WTC11 (cell line): ENCODE measurements at regions not wholly inside any gene's neighbourhood (a gene's known extent, or its start where the extent isn't known, plus 50 kb on each side); places are given as distances from the start of the nearest gene placed in this dataset.

Experiments
- ATAC-seq: fragments of 200-7000 bp; cut with Tn5 transposase; 2 replicates; pipeline ENCODE4 v1.10.0; 2021; ENCODE audit warnings: mild to moderate bottlenecking, moderate library complexity
- CTCF ChIA-PET: fragments of 300-600 bp; sonication (Branson Sonifier 250); formaldehyde crosslinking; loops from one replicate; lab custom pipeline; 2021; ENCODE audit warnings: antibody characterized with exemption; lab: Charles Lee
- POLR2A ChIA-PET: fragments of 350-600 bp; sonication (Branson Sonifier 250); formaldehyde crosslinking; loops from one replicate; lab custom pipeline; 2021; ENCODE audit warnings: antibody characterized with exemption; lab: Charles Lee
- DNase-seq: peaks from one replicate; pipeline ENCODE4 v3.0.0; 2021; ENCODE audit warnings: low spot score
- H3K27ac Mint-ChIP-seq: 2 replicates; pipeline ENCODE4 v1.8.0; 2021; ENCODE audit warnings: mixed read lengths
- H3K27me3 Mint-ChIP-seq: 2 replicates; pipeline ENCODE4 v1.8.0; 2021; ENCODE audit warnings: low read depth, mild to moderate bottlenecking, moderate library complexity, mixed read lengths
- H3K36me3 Mint-ChIP-seq: 2 replicates; pipeline ENCODE4 v1.8.0; 2021; ENCODE audit warnings: mixed read lengths
- H3K4me1 Mint-ChIP-seq: 2 replicates; pipeline ENCODE4 v1.8.0; 2022; ENCODE audit warnings: mixed read lengths
- H3K4me3 Mint-ChIP-seq: 2 replicates; pipeline ENCODE4 v1.8.0; 2021; ENCODE audit warnings: mild to moderate bottlenecking, moderate library complexity, mixed read lengths
- H3K9me3 Mint-ChIP-seq: 2 replicates; pipeline ENCODE4 v1.8.0; 2021; ENCODE audit warnings: mixed read lengths
- ATF2 ChIP-seq: sonication (generic); formaldehyde crosslinking; IDR thresholded peaks from 2 replicates; pipeline ENCODE4 v1.8.1; 2022; ENCODE audit warnings: low read depth, missing genetic modification reagents, borderline replicate concordance
- CTCF ChIP-seq: fragments of 200-600 bp; IDR thresholded peaks from 2 replicates; pipeline ENCODE4 v1.8.0; 2022; ENCODE audit warnings: antibody characterized with exemption
- E2F1 ChIP-seq: sonication (generic); formaldehyde crosslinking; IDR thresholded peaks from 2 replicates; pipeline ENCODE4 v1.8.0; 2022; ENCODE audit warnings: mild to moderate bottlenecking, missing genetic modification reagents
- FOXJ3 ChIP-seq: sonication (generic); formaldehyde crosslinking; IDR thresholded peaks from 2 replicates; pipeline ENCODE4 v1.9.0; 2021; ENCODE audit warnings: missing genetic modification reagents, mild to moderate bottlenecking, borderline replicate concordance
- NFYB ChIP-seq: sonication (generic); formaldehyde crosslinking; conservative IDR thresholded peaks from 2 replicates; pipeline ENCODE4 v1.8.0; 2022; ENCODE audit warnings: low read depth, missing genetic modification reagents
- OVOL2 ChIP-seq: fragments of 250-450 bp; sonication (Bioruptor Pico); IDR thresholded peaks from 2 replicates; pipeline ENCODE4 v1.9.0; 2021; ENCODE audit warnings: mild to moderate bottlenecking, borderline replicate concordance
- PRRX2 ChIP-seq: fragments of 250-450 bp; sonication (Bioruptor Pico); IDR thresholded peaks from 2 replicates; pipeline ENCODE4 v1.8.0; 2021; ENCODE audit warnings: mild to moderate bottlenecking
- RORB ChIP-seq: fragments of 250-450 bp; sonication (Bioruptor Pico); IDR thresholded peaks from 2 replicates; pipeline ENCODE4 v1.9.0; 2021; ENCODE audit warnings: mild to moderate bottlenecking
- SMAD3 ChIP-seq: sonication (generic); formaldehyde crosslinking; IDR thresholded peaks from 2 replicates; pipeline ENCODE4 v1.8.0; 2022; ENCODE audit warnings: missing genetic modification reagents, mild to moderate bottlenecking, borderline replicate concordance
- SMAD4 ChIP-seq: sonication (generic); formaldehyde crosslinking; IDR thresholded peaks from 2 replicates; pipeline ENCODE4 v1.8.0; 2022; ENCODE audit warnings: mild to moderate bottlenecking, missing genetic modification reagents
- ZNF138 ChIP-seq: sonication (generic); formaldehyde crosslinking; conservative IDR thresholded peaks from 2 replicates; pipeline ENCODE4 v1.8.1; 2022; ENCODE audit warnings: mild to moderate bottlenecking, moderate library complexity, missing genetic modification reagents
- ZNF263 ChIP-seq: sonication (generic); formaldehyde crosslinking; IDR thresholded peaks from 2 replicates; pipeline ENCODE4 v1.8.1; 2022; ENCODE audit warnings: low read depth, mild to moderate bottlenecking, moderate library complexity, missing genetic modification reagents
- ZSCAN18 ChIP-seq: fragments of 250-450 bp; sonication (Bioruptor Pico); IDR thresholded peaks from 2 replicates; pipeline ENCODE4 v2.1.2; 2022; ENCODE audit warnings: mild to moderate bottlenecking, moderate library complexity
- TF ChIP-seq, protein P1 (sequence below): sonication (generic); formaldehyde crosslinking; IDR thresholded peaks from 2 replicates; pipeline ENCODE4 v1.8.0; 2023; ENCODE audit warnings: missing genetic modification reagents
- TF ChIP-seq, protein P2 (sequence below): fragments of 250-450 bp; sonication (Bioruptor Pico); IDR thresholded peaks from 2 replicates; pipeline ENCODE4 v1.9.0; 2021; ENCODE audit warnings: mild to moderate bottlenecking, borderline replicate concordance

- ATAC-seq (no peak), DNase-seq (no peak)
- no peak overlapping the region for H3K4me3 Mint-ChIP-seq
- no peak for TF ChIP-seq RORB (CRISPR knock-in tag)
- TF ChIP-seq SMAD4 (CRISPR knock-in tag): no peak
- no peak for TF ChIP-seq ZNF263
- TF ChIP-seq FOXJ3 (CRISPR knock-in tag): no peak
- no peak for TF ChIP-seq OVOL2 (CRISPR knock-in tag)
- no peak for TF ChIP-seq SMAD3
- TF ChIP-seq, protein P1, sequence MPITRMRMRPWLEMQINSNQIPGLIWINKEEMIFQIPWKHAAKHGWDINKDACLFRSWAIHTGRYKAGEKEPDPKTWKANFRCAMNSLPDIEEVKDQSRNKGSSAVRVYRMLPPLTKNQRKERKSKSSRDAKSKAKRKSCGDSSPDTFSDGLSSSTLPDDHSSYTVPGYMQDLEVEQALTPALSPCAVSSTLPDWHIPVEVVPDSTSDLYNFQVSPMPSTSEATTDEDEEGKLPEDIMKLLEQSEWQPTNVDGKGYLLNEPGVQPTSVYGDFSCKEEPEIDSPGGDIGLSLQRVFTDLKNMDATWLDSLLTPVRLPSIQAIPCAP (CRISPR knock-in tag): no peak
- no peak for TF ChIP-seq PRRX2 (CRISPR knock-in tag)
- TF ChIP-seq ZSCAN18 (CRISPR knock-in tag): no peak
- TF ChIP-seq, protein P2, sequence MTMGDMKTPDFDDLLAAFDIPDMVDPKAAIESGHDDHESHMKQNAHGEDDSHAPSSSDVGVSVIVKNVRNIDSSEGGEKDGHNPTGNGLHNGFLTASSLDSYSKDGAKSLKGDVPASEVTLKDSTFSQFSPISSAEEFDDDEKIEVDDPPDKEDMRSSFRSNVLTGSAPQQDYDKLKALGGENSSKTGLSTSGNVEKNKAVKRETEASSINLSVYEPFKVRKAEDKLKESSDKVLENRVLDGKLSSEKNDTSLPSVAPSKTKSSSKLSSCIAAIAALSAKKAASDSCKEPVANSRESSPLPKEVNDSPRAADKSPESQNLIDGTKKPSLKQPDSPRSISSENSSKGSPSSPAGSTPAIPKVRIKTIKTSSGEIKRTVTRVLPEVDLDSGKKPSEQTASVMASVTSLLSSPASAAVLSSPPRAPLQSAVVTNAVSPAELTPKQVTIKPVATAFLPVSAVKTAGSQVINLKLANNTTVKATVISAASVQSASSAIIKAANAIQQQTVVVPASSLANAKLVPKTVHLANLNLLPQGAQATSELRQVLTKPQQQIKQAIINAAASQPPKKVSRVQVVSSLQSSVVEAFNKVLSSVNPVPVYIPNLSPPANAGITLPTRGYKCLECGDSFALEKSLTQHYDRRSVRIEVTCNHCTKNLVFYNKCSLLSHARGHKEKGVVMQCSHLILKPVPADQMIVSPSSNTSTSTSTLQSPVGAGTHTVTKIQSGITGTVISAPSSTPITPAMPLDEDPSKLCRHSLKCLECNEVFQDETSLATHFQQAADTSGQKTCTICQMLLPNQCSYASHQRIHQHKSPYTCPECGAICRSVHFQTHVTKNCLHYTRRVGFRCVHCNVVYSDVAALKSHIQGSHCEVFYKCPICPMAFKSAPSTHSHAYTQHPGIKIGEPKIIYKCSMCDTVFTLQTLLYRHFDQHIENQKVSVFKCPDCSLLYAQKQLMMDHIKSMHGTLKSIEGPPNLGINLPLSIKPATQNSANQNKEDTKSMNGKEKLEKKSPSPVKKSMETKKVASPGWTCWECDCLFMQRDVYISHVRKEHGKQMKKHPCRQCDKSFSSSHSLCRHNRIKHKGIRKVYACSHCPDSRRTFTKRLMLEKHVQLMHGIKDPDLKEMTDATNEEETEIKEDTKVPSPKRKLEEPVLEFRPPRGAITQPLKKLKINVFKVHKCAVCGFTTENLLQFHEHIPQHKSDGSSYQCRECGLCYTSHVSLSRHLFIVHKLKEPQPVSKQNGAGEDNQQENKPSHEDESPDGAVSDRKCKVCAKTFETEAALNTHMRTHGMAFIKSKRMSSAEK (CRISPR knock-in tag): no peak
- TF ChIP-seq E2F1 (CRISPR knock-in tag): no peak
- TF ChIP-seq CTCF: no peak
- no peak for TF ChIP-seq ATF2 (CRISPR knock-in tag)
- TF ChIP-seq ZNF138 (CRISPR knock-in tag): no peak
- peaks cover 58% of the 10 kb centered on the region for H3K4me1 Mint-ChIP-seq
- no peaks in the 10 kb centered on the region for H3K9me3 Mint-ChIP-seq
- ChIA-PET CTCF (interaction anchor here (1.3 kb wide), 1 partner anchor 173 kb away, joined by 3 read pairs; no protein-coding TSS in a partner anchor), POLR2A (interaction anchor here (0.6 kb wide), 1 partner anchor 124 kb away, joined by 3 read pairs; no protein-coding TSS in a partner anchor)
- no peak overlapping the region for H3K27ac Mint-ChIP-seq
- H3K27me3 Mint-ChIP-seq: no peaks in the 10 kb centered on the region
- 0 out of 2 replicates have a peak, but pooled peaks cover 2% of the 10 kb centered on the region for H3K36me3 Mint-ChIP-seq
Observed at GRCh38 chr5:136513430-136513829, 148.1 kb upstream of the TRPC7 start.

DNA sequence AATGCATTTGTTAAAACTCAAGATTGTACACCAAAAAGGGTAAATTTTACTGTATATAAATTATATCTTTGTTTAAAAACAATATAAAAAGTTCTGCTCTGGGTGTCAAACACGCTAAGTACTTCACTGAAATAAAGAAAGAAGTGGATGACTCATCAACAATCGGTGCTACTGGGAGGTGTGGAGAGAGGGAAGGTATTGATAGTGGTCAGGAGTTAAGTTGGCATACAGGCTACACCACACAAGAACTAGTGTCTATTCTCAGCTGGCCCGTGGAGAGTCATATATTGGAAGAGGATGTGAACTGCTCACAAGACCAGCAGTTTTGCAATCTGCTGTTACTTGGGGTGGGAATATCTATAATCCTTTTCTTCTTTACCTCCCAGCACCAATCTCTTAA, 145.7 kb upstream of the TRPC7 start:
- no peak for ATAC-seq
- Mint-ChIP-seq H3K4me3 (no peak overlapping the region), H3K4me1 (peaks cover 51% of the 10 kb centered on the region), H3K27ac (peak overlapping the region; percentile 80; the same call in 1 of the 2 replicates), H3K9me3 (no peaks in the 10 kb centered on the region), H3K27me3 (no peaks in the 10 kb centered on the region), H3K36me3 (0 out of 2 replicates have a peak, but pooled peaks cover 2% of the 10 kb centered on the region)
- POLR2A ChIA-PET: no interaction called here
- no peak for TF ChIP-seq NFYB (CRISPR knock-in tag)
- no peak for TF ChIP-seq OVOL2 (CRISPR knock-in tag)
- no peak for TF ChIP-seq E2F1 (CRISPR knock-in tag)
- DNase-seq: no peak
- CTCF ChIA-PET: no interaction called here
